NCI-H524 (cell line): ENCODE measurements at regions not wholly inside any gene's neighbourhood (a gene's known extent, or its start where the extent isn't known, plus 50 kb on each side); places are given as distances from the start of the nearest gene placed in this dataset.

Experiments used
- DNase-seq, 2 experiments: peaks; one replicate each; lab custom pipeline; 2025; lab: John Stamatoyannopoulos, UW

DNA sequence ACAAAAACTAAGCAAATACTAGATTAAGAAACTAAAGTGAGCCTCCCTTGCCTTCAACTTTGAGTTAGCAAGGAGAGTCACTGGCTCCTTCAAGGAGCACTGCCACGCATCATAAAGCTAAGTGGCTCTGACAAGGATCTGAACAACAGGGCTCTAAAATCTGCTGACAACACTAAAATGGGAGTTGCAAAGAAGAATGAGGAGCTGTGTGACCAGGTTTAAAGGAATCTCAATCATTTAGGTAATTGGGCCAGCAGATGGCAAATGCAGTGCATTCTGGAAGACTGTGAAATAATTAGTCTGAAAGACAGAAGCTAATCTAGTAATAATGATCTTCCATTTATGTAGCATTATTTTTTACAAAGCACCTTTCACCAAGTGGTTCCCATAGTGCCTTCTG, 297.0 kb upstream of the TAS2R1 start:
- DNase-seq: peak; percentile 38 to 42

DNA sequence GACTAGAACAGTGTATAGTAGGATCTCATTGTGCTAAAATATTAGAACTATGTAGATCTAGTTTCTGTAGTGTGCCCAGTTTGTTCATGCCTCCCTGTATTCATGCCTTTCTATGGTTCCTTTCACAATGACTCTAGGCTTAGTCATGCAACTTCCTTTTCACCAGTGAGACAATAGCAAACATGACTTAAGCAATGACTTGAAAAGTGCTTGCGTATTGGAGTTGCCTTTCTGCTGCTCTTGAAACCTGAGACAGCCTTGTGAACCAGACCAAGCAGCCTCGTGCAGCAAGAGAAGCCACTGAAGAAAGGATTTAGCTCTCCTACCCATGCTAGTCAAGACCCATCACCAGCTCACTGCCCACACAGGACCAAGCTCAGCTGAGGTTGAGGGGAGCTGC, 294.5 kb upstream of the TAS2R1 start:
- no peak for DNase-seq

DNA sequence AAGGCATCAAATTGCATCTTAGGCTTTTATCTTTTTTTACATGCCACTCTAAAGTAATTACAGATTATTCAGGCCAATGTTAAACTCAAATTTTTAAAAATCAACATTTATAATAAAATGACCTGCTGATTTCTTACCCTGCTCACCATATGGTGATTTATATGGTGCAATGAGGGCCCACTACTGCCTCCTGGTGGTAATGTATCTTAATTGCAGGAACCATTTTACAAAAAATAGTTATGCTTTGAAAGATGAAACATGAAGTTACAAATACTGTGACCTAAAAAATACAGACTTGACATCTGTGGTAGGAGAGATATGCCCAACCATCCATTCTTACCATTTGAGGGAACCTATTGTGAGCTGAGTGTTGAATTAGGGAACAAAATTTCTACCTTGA, 292.6 kb upstream of the TAS2R1 start:
- DNase-seq: no peak

DNA sequence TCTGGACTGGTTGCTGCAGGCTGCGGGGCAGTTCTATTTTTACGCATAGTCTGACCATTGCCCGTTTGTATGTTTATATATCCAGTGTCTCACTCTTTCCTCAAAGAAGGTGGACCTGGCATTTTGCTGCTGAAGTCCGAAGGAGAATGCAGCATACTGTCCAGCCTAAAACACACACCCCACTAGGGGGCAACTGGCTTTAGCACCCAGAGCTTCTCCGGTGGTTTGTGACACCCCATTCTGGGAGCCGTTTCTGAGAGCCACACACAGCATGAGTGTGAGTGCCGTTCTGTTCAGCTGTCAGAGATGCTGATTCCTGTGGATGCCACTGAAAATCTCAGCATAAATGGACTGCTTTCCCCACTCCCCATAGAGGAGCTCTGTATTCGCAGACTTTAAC, 290.5 kb upstream of the TAS2R1 start:
- DNase-seq: no peak

DNA sequence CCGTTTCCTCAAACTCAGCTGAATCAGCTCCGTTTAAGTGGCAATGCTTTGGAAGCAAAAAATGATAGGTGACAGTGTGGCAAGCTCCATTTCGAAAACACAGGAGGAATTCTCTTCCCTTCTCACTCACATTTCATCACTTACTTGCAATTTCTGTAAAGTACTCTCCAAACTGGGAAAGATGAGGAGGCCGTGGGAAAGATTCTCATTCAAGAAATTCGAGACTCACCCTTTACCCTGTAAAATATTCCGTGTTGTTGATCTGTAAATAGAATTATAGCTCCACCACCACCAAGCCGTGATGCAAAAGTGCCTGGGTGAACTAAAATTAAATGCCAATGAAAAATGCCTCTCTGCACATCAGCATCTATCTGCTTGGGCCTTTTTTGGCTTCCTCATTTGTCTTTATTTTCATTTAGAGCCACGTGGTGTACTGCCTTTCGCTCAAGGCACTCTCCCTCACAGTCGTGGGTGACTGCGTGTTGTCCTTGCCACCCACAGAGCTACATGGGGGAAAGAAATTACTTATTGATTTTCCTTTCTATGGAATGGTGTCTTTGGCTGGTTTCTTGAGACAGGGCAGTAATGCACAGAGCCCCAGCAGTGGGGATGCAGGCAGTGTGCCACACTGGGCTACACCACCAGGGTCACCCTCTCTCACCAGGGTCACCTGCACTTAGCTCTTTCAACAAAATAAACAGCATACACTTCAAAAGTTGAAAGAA, 289.3 kb upstream of the TAS2R1 start:
- DNase-seq: no peak

DNA sequence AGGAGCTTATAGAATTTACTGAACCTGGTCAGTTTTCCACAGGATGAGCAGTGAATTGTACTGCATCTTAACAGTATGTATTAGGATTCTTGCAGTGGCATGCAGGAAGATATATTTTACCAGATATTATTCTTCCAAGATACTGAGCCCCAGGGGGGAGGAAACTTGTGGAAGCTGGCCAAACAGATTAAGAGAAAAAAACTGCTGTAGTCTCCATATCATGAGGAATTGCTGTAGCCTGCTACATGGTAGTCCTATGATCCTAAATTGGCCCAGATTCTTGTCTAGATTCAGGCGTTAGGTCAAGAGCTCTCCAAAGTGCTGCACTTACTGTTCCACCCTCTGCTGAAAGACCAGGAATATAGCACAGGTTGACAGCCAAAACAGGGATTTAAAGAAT, 275.5 kb upstream of the TAS2R1 start:
- no peak for DNase-seq

DNA sequence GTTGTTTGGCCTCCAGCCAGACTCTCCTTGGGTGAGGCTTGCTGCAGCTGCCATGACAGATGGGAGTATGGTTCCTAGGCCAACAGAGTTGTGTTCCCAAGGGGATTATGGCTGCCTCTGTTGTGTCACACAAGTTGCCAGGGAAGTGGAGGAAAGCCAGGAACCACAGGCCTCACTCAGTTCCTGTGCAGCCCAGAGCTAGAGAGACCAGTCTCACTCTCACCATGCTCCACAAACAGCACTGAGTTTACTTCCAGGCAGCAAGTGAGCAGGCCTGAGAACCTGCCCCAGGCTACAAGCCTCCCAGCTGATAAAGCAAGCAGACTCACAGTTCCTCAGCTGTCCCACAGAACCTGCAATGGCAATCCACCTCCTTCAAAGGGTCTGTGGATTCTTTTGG, 273.6 kb upstream of the TAS2R1 start:
- DNase-seq: peak; percentile 94 to 97

DNA sequence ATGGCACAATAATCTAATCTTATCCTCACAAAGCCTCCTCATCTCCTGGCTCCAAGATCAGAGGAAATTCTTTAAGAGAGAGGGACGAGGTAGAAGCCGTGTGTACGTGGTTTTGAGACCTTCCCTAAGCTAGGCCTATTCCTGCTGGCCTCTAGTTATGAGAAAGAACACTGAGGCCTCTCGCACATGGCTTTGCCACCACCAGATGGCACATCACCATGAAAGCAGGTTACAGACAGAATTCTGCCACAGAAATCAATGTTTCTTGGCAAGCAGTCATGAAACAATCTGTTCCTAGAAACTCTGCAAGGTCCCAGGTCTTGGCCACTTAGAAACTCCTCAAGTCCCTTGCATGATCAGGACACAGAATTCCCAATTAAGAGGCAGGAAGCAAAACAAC, 268.2 kb upstream of the TAS2R1 start:
- peak; percentile 79 to 88 for DNase-seq

DNA sequence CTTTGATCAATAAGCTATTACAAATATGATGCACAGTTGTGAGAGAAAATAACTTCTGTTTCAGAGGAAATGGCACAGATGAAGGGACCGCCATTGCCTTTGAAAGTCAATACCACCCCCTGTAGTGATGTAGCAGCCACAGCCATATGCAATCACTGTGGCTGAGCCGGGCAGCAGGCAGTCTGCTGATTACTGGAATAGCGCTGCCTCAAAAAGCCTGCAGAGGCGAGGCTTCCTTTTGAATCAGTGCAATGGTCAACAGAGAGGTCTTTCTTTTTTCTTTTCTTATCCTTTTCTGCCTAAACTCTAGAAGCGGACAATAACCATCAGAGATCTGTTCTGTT, 265.1 kb upstream of the TAS2R1 start:
- DNase-seq: peak; percentile 68 to 79

DNA sequence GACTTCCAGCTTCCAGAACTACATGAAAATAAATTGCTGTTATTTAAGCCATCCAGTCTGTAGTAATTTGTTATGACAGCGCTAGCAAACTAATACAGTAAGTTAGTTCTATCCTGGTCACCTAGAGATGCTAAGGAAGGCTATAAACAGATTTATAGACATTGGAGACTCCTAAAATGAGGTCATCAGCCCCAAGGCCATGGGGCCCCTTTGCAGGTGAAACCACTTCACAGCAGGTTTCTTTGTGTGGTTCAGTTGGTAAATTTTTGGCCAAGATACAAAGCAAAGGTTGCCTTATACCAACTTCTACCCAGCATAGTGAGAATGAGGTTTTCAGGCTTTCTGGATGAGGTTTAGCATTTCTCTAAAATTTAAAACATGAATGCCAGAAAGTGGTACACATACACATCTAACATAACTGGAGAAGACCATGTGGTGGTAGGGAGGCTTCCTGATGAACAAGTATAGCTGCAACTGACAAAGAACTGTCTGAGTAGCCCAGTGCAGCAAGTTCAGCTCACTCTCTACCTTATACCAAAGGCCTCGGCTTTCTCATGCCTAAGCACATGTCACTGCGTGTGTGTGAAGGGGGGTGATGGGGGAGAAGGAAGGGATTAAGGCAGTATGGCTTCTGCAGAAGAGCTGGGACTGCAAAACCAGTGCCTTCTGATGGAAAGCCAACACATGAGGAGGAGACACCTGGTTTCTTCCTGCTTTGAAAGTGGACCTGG, 264.6 kb upstream of the TAS2R1 start:
- peak; percentile 68 to 84 for DNase-seq

DNA sequence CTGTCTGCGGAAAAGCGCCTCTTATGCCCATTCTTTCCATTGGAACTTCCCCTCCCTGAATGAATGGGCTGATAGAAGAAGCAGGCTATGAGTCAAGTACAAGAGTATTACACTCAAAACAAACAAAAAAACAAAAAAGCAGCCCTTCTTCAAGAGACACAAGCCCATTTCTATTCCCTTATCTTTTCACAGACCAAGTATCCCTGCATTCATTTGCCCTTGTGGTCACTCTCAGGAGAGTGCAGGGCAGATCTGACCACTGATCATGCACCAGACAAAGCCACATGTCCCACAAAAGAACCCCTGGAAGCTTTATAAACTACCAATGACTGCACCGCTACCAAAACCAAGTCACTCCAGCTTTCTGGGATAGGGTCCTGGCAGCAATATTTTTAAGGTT, 262.5 kb upstream of the TAS2R1 start:
- no peak for DNase-seq

DNA sequence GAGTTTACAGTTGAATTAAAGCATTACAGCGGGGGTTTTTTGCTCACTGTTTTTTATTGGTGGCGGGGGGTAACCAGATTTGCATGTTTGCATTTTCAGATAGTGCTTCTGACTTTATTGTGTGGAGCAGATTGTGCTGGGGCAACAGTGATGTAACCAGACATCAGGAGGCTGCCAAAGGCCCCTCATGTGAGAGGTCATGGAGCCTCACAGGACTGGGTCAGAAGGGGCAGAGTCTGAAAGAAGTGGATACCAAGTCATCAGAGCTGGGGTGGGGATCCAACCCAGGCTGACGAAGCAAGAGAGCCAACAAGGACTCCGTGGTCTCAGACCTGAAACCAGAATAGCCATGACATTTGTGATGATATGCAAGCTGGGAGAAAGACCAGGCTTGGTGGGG, 259.4 kb upstream of the TAS2R1 start:
- DNase-seq: no peak

DNA sequence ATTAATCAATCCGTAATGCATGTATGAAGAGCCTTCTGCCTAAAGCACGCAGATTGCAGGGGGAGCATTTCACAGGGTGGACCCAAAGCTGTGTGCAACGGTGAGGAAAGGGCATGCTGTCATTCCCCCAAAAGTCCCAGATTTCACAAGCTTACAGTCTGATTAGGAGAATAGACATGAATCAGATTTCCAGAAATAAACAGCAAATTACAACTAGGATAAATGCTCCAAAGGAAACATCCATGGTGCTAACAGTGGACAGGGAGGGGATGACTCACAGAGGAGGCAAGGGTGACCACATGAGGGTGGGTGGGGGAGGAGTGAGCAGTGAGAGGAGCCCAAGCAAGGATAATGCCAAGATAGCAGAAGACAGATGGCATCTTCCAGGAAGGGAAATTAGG, 258.4 kb upstream of the TAS2R1 start:
- no peak for DNase-seq

DNA sequence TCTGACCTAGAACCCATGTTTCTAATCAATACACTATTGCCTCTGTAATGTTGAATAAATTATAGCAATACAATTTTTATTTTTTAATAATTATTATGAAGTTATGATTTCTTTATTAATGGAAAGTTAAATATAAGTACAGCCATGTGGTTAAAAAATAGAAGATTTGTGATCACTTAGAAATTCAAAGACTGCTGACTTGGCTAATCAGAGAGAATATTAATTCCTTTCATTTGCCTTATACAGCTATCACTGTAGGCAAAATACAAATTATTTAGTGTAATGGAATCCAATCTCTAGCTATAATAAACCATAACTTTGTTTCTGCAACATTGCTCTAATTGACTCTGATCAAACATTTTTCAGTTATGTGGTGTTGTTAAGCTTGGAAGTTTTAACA, 255.0 kb upstream of the TAS2R1 start:
- DNase-seq: no peak

DNA sequence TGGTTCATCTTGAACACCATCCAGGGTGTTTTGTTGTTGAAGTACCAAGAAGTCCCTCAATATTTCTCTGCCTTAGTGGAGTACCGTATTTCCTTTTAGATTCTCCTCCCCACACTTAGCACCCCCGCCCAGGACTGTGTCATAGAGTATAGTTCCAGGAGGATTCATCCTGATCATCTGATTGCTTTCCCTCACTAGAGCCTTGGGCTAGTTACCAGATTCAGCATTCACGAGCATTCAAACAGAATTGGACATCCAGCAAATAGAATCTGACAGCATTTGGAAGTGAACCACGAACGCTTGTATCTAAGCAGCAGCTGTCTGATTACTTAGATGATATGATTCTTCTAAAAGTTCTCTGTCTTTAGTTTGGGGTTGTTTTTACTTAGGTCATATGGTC, 248.1 kb upstream of the TAS2R1 start:
- no peak for DNase-seq

DNA sequence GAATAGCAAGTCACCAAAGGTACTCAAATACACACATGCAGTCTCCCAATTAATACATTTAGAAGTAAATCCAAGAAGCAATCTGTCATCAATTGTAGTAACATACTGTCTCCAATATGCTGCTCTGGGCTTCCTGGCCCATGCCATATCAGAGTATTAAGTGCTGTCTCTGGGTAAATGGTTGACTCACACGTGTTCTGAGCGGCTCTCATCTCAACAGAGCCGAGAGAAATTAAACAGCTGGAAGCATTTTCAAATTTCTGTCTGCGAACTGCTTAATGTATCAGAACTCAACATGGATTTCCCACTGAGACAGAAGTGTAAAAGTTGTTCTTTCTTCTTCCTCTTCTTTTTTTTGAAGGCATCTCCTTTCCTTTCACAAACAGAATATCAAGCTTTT, 247.3 kb upstream of the TAS2R1 start:
- peak in 1 of 2 experiments; percentile 64 for DNase-seq

DNA sequence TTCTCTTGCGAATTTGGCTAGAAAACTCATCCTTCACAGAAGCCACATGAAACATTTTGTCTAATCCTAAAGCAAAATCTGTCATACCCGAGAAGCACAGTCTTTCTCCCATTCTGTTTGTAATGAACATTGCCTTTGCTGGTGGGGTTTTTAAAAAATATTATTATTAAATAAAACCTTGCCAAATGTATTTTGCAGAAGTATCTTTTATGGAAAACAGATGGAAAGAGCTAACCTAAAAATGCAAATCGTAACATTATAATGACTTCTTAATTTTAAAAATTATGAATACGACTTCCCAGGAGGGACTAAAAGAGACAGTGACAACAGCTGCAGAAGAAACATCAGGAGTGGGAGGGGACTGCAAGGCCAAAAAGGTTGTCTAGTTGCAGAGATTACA, 246.3 kb upstream of the TAS2R1 start:
- no peak for DNase-seq

DNA sequence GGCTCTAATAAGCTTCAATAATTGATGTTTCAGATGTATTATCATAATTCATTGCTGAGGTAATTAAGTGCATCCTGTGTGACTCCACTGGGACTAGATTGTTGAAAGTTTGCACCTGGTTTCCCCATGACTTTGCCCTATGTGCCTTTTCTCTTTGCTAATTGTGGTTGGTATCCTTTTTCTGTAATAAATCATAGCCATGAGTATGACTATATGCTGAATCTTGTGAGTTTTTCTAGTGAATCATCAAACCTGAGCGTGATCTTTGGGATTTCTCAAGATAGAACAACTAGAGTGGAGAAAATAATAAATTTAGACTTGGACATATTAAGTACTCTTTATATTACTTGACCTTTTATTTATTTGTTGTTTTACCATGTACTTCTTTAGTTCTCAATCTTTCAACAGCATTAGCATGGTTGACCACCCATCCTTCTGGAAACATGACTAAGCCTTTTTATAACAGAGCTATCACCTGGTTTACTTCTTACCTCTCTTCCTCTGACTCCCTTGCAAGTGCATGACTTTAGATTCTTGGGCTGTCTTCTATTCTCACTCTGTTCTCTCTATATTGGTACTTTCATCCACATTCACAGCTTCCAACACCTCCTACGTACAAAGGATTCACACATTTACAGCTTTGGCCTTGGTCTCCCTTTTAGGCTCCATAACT, 239.6 kb upstream of the TAS2R1 start:
- no peak for DNase-seq

DNA sequence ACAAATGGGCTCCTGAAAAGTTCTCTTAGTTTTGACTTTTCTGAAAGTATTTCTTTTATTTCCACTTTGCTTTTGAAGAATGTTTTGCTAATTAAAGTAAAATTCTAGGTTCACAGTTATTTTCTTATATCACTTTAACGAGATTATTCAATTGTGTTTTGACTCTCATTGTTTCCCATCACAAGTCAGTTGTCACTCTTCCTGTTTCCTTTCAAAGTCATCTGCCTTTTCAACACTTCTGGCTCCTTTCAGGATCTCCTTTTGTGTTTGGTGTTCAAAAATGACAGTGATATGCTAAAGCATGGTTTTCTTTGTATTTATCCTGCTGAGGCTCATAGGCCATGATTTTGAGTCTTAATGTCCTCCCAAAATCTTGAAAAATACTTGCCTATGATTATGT, 235.4 kb upstream of the TAS2R1 start:
- no peak for DNase-seq

DNA sequence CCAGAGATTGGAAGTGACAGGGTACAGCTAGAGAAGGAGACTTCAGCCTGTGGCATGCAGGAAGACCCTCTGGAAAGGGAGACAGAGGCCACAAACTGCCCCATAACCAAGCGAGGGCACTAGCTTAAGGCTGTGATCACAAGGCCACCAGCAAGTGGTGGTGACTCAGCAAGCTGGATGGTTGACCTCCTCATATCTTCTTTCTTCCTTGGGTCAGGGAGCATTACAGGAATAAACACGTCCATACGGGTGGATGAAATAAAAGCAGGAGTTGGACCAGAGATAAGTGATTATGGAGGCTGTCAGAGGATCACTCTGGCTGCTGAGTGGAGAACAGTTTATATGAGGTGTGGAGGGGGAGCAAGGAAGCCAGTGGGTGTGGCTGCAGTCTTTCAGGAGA, 234.6 kb upstream of the TAS2R1 start:
- DNase-seq: no peak

DNA sequence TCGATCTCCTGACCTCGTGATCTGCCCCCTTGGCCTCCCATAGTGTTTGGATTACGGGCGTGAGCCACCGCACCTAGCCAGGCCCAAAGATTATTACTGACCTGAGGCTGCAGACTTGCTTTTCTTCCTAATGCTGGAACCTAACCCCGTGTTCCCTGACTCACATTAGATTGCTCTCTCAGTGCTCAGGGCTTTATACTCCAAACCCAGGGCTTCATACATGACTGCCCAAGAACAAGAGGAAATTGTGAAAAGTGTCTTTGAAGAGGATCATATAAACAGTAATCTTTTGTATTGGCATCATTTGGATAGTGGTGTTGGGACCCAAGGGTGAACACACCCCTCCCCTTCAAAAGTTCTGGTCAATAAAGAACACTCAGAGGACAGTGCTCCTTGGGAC, 233.3 kb upstream of the TAS2R1 start:
- no peak for DNase-seq

DNA sequence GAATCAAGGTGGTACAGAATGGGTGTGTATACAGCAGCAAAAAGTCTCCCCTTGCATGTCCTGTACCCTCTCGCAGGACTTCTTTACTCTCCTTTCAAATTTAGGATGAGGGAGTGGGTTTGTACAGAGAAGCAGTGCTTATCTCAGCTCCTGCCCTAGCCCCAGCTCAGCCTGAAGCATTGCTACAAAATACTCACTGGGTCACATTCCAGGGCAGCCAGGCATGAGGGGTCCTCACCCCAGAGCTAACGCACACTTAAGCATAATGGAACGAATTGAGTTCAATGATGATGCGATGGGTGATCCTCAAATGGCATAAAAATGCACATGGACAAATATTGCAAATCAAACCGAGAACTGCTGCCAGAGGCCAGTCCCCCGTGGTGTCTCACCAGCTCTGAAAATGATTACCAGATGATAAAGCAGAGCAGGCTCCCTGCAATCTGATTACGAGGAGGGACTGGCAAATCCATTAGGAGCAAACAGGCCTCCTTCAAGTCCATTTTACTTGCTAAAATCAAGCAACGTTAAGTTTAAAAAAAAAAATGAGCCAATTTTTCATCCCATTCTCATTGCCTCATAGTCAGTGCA, 231.6 kb upstream of the TAS2R1 start:
- DNase-seq: no peak

DNA sequence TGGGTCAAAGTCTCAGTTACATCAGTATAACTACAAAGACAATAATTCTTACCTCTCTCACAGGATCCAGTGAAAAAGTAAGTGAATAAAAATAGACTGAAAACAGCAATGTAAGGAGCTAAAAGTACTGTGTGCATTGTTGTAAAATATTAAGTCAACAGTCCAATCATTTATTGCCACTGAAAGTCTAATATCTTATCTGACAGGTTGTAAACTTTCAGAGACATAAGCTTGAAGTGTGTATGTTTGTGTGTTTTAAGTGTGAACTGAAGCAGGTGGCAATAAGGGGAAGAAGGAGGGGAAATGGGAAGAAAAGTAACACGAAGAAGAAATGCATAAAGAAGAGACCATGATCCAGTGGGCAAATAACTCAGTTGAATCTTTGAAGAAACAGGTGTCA, 229.7 kb upstream of the TAS2R1 start:
- no peak for DNase-seq
